Smooth muscle cell (in vitro differentiated cells): ENCODE measurements at regions not wholly inside any gene's neighbourhood (a gene's known extent, or its start where the extent isn't known, plus 50 kb on each side); places are given as distances from the start of the nearest gene placed in this dataset.

Experiments
- DNase-seq: peaks from one replicate; lab custom pipeline; 2025; ENCODE audit not compliant: unreplicated experiment; lab: John Stamatoyannopoulos, UW
- H2AFZ ChIP-seq: fragments of 200-600 bp; sonication (generic); 2 replicates; pipeline ENCODE4 v1.6.0; 2016; ENCODE audit warnings: antibody characterized with exemption, low read depth, mild to moderate bottlenecking
- H3F3A ChIP-seq: fragments of 200-600 bp; sonication (generic); 2 replicates; pipeline ENCODE4 v1.6.0; 2017; ENCODE audit warnings: antibody characterized with exemption, low read depth
- H3K27ac ChIP-seq: fragments of 200-600 bp; sonication (generic); 2 replicates; pipeline ENCODE4 v1.5.1; 2016; ENCODE audit warnings: low read depth, mild to moderate bottlenecking
- H3K27me3 ChIP-seq: fragments of 200-600 bp; sonication (generic); 2 replicates; pipeline ENCODE4 v1.6.1; 2016; ENCODE audit warnings: low read depth, mild to moderate bottlenecking
- H3K36me3 ChIP-seq: fragments of 200-600 bp; sonication (generic); 2 replicates; pipeline ENCODE4 v1.5.1; 2016; ENCODE audit warnings: low read depth
- H3K4me1 ChIP-seq: fragments of 200-600 bp; sonication (generic); 2 replicates; pipeline ENCODE4 v1.5.1; 2016; ENCODE audit warnings: low read depth
- H3K4me2 ChIP-seq: fragments of 200-600 bp; sonication (generic); 2 replicates; pipeline ENCODE4 v1.6.0; 2016; ENCODE audit warnings: mild to moderate bottlenecking
- H3K4me3 ChIP-seq: fragments of 200-600 bp; sonication (generic); 2 replicates; pipeline ENCODE4 v1.5.1; 2016; ENCODE audit warnings: mild to moderate bottlenecking
- H3K79me2 ChIP-seq: fragments of 200-600 bp; sonication (generic); 2 replicates; pipeline ENCODE4 v1.6.0; 2016; ENCODE audit warnings: low read depth, mild to moderate bottlenecking
- H3K9ac ChIP-seq: fragments of 200-600 bp; sonication (generic); 2 replicates; pipeline ENCODE4 v1.6.0; 2016; ENCODE audit warnings: low read depth
- H3K9me3 ChIP-seq: fragments of 200-600 bp; sonication (generic); replicated peaks from 2 replicates; pipeline ENCODE4 v1.5.1; 2016; ENCODE audit warnings: low read depth
- H4K20me1 ChIP-seq: fragments of 200-600 bp; sonication (generic); 2 replicates; pipeline ENCODE4 v1.6.0; 2016; ENCODE audit warnings: low read depth
- CTCF ChIP-seq: fragments of 200-600 bp; sonication (generic); IDR thresholded peaks from 2 replicates; pipeline ENCODE4 v1.5.1; 2017; ENCODE audit warnings: borderline replicate concordance, mild to moderate bottlenecking, antibody characterized with exemption; ENCODE audit not compliant: insufficient read depth, poor library complexity, severe bottlenecking
- WGBS: methylation state at CpG from one replicate; pipeline ENCODE4 v1.1.7; 2016; ENCODE audit warnings: low lambda C conversion rate; 5-methylcytosine and 5-hydroxymethylcytosine counted together

DNA sequence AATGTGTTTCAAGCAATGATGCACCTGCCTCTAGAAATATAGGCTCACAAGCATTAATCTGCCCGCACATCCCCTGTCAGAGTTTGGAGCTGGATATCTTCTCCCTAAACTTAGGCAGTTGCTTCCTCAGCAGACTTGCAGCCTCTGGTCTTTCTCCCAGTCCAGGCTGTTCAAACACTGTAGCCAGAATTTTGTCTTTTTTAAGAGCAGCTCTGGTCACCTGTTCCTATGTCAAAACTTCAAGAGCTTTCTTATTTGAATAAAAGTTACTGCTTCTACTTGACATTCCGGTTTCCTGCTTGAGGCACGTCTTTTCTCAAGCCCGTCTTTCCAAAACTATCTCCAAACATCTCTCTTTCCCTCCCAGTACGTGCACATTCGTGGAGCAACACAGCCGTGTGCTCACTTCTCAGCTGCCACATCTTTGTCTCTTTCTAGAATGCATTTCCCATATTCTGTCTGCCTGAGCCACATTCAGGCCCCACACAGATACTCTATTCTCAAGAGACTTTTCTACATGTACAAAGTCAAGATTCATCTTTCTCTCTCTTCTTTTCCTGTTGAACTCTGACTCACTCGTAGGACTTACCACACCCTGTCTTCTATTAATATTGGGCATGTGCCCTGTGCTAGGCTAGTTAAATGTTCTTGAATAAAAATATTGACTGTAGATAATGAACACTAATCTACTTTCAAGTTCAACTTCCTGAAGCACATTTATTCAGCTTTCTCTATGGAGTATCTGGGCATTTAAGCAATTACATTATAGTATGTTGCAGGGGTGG lies 307.7 kb upstream of the SOX2 start:
- Histone ChIP-seq H3K9ac (no peak overlapping the region), H3K4me2 (no peak overlapping the region), H3K4me3 (no peak overlapping the region), H3F3A (no peaks in the 10 kb centered on the region), H3K27ac (no peak overlapping the region), H2AFZ (no peak overlapping the region), H4K20me1 (no peaks in the 10 kb centered on the region), H3K79me2 (no peaks in the 10 kb centered on the region), H3K36me3 (no peaks in the 10 kb centered on the region), H3K4me1 (no peaks in the 10 kb centered on the region), H3K27me3 (no peaks in the 10 kb centered on the region), H3K9me3 (no peaks in the 10 kb centered on the region)
- no peak for TF ChIP-seq CTCF
- WGBS: 82% methylated on average over 8 of the region's 8 CpGs
- no peak for DNase-seq

DNA sequence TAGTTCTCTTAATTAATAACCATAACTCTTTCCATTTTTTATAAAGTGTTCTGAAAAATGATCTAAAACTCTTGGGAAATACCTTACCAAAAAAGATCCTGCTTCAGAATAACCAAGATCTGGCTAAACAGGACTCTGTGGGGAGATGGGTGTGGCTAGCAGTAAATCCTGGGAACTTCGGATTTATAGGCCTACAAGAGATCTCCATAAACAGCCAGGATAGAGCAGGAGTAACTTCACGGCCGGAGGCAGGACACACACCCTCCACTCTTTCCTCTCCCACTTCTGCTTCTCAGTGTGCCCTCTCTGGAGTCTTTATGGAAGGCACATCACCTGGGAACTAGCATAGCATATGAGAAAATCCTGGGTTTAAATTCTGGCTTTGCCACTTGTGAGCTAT lies 309.4 kb upstream of the SOX2 start:
- H3K36me3 ChIP-seq: no peaks in the 10 kb centered on the region
- no peaks in the 10 kb centered on the region for H3K79me2 ChIP-seq
- WGBS: 18% methylated on average over 3 of the region's 3 CpGs
- H3K4me2 ChIP-seq: no peak overlapping the region
- H3K27ac ChIP-seq: no peak overlapping the region
- TF ChIP-seq CTCF: no peak
- no peak for DNase-seq
- H3K4me1 ChIP-seq: no peaks in the 10 kb centered on the region
- no peaks in the 10 kb centered on the region for H3K27me3 ChIP-seq
- no peak overlapping the region for H2AFZ ChIP-seq
- H3F3A ChIP-seq: no peaks in the 10 kb centered on the region
- no peaks in the 10 kb centered on the region for H4K20me1 ChIP-seq
- H3K9ac ChIP-seq: no peak overlapping the region
- H3K9me3 ChIP-seq: no peaks in the 10 kb centered on the region
- H3K4me3 ChIP-seq: no peak overlapping the region

- Histone ChIP-seq H3K36me3 (no peaks in the 10 kb centered on the region), H3K4me1 (peaks cover 13% of the 10 kb centered on the region), H3K4me2 (no peak overlapping the region), H4K20me1 (no peaks in the 10 kb centered on the region), H3K27me3 (no peaks in the 10 kb centered on the region), H2AFZ (no peak overlapping the region), H3F3A (no peaks in the 10 kb centered on the region), H3K9me3 (no peaks in the 10 kb centered on the region), H3K79me2 (no peaks in the 10 kb centered on the region), H3K4me3 (no peak overlapping the region), H3K27ac (no peak overlapping the region), H3K9ac (no peak overlapping the region)
- no peak for DNase-seq
- no peak for TF ChIP-seq CTCF
Measured at GRCh38 chr3:181384970-181385369, 326.8 kb upstream of the SOX2 start.

DNA sequence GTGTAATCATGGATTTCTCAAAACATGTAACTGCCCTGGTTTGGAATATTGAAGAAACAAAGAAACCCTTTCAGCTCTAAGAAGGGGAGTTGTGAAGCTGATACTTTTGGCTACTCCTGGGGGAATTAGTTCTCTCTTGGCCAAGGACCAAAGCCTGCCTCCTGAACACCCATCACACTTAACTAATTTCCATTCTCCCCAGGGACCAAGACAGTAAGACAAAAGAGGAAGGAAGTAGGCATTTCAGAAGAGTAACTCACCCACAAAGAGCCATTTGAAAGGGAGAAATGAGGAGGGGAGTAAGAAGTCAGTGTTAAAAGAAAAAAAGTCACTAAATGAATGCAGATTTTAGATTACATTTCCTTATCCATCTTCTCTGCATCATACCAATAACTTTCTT lies 328.0 kb upstream of the SOX2 start:
- TF ChIP-seq CTCF: no peak
- H3K79me2 ChIP-seq: no peaks in the 10 kb centered on the region
- no peak overlapping the region for H3K4me3 ChIP-seq
- no peak for DNase-seq
- no peaks in the 10 kb centered on the region for H3K27me3 ChIP-seq
- no peaks in the 10 kb centered on the region for H4K20me1 ChIP-seq
- H3K36me3 ChIP-seq: no peaks in the 10 kb centered on the region
- H3K9ac ChIP-seq: no peak overlapping the region
- no peaks in the 10 kb centered on the region for H3F3A ChIP-seq
- H3K4me1 ChIP-seq: peaks cover 13% of the 10 kb centered on the region
- no peak overlapping the region for H3K4me2 ChIP-seq
- no peak overlapping the region for H3K27ac ChIP-seq
- no peak overlapping the region for H2AFZ ChIP-seq
- H3K9me3 ChIP-seq: no peaks in the 10 kb centered on the region
